HFF-Myc (cell line): ENCODE measurements at regions not wholly inside any gene's neighbourhood (a gene's known extent, or its start where the extent isn't known, plus 50 kb on each side); places are given as distances from the start of the nearest gene placed in this dataset.

Source experiments
- DNase-seq: peaks from one replicate; pipeline ENCODE4 v3.0.0-alpha.2; 2011; ENCODE audit warnings: low read depth; ENCODE audit errors: extremely low read depth
- H3K4me3 ChIP-seq: replicated peaks from 2 replicates; pipeline ENCODE4 v1.5.1; 2011; ENCODE audit warnings: low read depth, mild to moderate bottlenecking, control low read depth, low read length
- TF ChIP-seq, protein P1 (sequence below): IDR thresholded peaks from 2 replicates; pipeline ENCODE4 v1.5.1; 2012; ENCODE audit warnings: mild to moderate bottlenecking, low read depth, low read length, control low read depth; ENCODE audit errors: missing control alignments

DNA sequence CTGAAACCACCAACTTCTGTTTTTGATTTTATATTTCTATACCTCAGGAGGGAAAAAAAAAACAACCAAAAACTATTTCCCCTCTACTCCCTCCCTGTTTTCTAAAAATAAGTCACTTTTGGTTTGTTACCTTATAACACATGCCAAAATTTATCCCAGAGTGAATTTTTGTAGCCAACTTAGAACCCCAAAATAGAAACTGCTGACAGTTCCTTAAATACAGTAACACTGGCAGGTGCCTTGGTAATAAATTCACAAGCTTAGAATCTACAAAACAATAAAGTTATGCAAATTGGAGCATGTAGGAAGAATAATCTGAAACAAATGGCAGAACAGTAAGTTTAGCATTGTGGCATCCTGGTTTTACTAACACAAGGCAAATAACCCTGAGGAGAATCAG, 165.0 kb upstream of the HDAC9 start:
- TF ChIP-seq, protein P1, sequence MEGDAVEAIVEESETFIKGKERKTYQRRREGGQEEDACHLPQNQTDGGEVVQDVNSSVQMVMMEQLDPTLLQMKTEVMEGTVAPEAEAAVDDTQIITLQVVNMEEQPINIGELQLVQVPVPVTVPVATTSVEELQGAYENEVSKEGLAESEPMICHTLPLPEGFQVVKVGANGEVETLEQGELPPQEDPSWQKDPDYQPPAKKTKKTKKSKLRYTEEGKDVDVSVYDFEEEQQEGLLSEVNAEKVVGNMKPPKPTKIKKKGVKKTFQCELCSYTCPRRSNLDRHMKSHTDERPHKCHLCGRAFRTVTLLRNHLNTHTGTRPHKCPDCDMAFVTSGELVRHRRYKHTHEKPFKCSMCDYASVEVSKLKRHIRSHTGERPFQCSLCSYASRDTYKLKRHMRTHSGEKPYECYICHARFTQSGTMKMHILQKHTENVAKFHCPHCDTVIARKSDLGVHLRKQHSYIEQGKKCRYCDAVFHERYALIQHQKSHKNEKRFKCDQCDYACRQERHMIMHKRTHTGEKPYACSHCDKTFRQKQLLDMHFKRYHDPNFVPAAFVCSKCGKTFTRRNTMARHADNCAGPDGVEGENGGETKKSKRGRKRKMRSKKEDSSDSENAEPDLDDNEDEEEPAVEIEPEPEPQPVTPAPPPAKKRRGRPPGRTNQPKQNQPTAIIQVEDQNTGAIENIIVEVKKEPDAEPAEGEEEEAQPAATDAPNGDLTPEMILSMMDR = no peak
- DNase-seq = no peak
- H3K4me3 ChIP-seq = no peak overlapping the region

DNA sequence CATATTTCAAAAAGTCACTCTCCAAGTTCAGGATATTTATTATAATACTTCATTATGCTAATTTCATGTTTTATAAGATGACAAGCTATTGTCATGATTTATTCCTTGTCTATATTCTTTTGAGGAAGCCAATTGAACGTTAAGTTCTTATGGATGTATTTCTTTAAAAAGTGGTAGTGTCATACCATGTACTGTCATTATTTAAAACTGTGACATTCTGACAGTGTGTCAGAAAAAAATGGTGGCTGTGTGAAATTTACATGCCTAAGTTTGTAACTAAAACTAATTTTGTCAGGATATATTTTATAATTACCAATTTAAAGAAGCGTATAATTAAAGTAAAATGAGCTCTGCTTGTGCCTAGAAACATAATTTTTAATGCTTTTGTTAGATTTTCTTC, 158.9 kb upstream of the HDAC9 start:
- TF ChIP-seq, protein P1 = no peak
- no peak for DNase-seq

DNA sequence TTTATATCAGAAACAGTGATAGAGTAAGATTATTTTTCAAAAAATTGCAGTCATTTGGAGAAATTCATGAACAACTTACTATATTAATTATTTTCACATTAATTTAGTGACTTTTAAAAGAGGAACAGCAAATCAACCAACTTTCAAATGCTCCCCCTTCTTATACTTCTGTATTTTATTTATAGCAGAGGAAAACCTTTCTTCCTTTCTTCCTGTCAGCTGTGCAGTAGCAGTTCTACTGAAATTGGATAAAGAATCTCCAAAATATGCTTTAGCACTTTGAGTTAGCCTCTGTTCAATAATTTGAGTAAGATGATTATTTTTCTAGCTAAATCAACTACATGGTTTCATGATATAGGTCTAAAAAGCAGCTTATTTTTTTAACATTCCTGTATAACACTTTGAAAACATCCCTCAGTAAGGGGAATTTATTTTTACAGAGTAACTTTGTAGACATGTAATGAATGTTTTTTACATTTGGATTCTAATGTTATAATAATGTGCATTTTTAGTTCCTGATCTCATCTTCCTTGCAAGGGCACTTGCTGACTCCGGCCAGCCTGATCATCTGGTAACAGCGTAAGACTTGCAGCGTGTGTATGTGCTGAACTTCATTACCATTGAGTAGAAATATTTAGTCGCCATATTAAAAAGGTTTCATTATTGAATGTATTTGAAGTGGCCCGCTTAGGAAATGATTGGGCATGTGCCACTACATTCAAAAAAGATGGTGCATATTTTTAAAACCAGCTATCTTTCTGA, 158.3 kb upstream of the HDAC9 start:
- TF ChIP-seq, protein P1 = no peak
- H3K4me3 ChIP-seq = no peak overlapping the region
- no peak for DNase-seq

More for the DNA sequence above, 158.9 kb upstream of the HDAC9 start:
- H3K4me3 ChIP-seq = no peak overlapping the region

DNA sequence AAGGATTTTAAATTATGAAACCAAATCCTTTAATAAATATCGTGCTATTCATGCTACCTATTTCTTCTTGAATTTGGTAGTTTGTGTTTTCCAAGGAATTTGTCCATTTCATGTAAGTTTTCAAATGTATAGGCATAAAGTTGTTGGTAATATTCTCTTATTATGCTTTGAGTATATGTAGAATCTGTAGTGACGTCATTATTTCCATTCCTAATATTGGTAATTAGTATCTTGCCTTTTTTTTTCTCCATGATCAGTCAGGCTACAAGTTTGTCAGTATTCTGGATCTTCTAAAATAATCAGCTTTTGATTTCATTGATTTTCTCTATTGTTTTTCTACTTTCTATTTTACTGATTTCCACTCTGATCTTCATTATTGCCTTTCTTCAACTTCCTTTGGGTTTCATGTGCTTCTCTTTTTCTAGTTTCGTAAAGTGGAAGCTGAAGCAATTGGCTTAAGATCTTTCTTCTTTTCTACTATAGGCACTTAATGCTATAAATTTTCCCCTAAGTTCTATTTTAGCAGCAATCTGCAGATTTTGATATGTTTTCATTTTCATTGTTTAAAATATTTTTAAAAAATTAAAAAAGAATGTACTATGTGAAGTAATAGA, 156.5 kb upstream of the HDAC9 start:
- TF ChIP-seq, protein P1 = no peak
- H3K4me3 ChIP-seq = no peak overlapping the region
- DNase-seq = no peak

DNA sequence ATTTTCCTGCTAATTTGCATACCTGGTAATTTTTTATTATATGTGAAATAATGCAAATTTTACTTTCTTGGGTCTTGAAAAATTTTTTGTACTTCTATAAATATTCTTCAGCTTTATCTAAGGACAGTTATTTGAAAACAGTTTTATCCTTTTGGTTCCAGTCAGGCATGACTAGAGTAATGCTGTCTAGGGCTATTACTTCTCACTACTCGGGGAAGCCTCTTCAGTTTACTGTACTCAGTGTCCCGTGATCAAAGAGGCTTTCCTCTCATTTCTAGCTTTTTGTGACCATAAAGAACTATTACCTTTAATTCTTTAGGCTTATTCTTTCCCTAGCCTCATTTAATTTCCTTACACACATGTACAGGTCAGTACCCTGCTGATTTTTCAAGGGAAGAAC, 153.8 kb upstream of the HDAC9 start:
- DNase-seq = no peak
- TF ChIP-seq, protein P1 = no peak
- H3K4me3 ChIP-seq = no peak overlapping the region

DNA sequence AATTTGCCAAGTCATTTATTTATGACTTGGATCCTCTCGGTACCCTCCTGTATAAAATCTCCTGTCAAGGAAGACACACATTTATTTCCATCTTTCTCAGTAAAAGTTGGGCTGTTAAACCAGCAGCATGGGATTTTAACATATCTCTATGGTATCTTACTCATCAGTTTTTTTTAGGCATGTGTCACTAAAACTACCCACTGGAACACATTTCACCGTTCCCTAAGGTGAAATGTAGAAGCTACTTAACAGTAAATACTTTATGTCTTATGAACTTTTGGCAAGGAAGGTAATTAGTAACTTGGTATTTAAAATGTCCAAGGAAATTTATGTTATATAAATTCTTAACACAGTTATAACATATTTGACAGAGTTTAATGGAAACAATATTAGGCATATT, 152.5 kb upstream of the HDAC9 start:
- no peak for DNase-seq
- H3K4me3 ChIP-seq = no peak overlapping the region
- TF ChIP-seq, protein P1 = no peak
